ENCODE measurements at regions not wholly inside any gene's neighbourhood (a gene's known extent, or its start where the extent isn't known, plus 50 kb on each side); places are given as distances from the start of the nearest gene placed in this dataset.

DNA sequence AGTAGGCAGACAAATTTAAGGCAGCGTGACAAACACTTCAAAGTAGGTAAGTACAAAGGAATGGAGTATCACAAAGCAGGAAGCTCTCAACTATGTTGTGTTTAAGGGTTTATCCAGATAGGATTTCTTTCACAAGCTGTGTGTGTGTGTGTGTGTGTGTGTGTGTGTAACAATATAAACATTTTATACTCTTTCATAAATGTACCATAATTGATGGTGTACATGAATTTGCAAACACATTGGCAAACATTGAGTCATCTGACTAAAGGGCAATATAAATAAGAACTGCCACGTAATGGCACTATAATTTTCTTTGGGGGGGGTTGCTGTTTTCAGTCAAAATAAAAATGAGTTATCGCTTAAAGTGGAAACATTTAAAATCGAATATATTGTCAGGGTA is 1004.4 kb upstream of the DDX18 start:
- TF ChIP-seq, protein P1, sequence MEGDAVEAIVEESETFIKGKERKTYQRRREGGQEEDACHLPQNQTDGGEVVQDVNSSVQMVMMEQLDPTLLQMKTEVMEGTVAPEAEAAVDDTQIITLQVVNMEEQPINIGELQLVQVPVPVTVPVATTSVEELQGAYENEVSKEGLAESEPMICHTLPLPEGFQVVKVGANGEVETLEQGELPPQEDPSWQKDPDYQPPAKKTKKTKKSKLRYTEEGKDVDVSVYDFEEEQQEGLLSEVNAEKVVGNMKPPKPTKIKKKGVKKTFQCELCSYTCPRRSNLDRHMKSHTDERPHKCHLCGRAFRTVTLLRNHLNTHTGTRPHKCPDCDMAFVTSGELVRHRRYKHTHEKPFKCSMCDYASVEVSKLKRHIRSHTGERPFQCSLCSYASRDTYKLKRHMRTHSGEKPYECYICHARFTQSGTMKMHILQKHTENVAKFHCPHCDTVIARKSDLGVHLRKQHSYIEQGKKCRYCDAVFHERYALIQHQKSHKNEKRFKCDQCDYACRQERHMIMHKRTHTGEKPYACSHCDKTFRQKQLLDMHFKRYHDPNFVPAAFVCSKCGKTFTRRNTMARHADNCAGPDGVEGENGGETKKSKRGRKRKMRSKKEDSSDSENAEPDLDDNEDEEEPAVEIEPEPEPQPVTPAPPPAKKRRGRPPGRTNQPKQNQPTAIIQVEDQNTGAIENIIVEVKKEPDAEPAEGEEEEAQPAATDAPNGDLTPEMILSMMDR (conservative IDR thresholded peaks at IDR 0.05 in 1 of 2, IDR thresholded peaks at IDR 0.05 in 1 of 2; ENCODE audit: low read depth in 1 of 2, low read length in 2 of 2) = no peak
- TF ChIP-seq EZH2 (IDR thresholded peaks at IDR 0.05; ENCODE audit: low read length, missing control alignments) = no peak

Data from fibroblast of lung (primary cell).